ENCODE measurements at regions not wholly inside any gene's neighbourhood (a gene's known extent, or its start where the extent isn't known, plus 50 kb on each side); places are given as distances from the start of the nearest gene placed in this dataset.

DNA sequence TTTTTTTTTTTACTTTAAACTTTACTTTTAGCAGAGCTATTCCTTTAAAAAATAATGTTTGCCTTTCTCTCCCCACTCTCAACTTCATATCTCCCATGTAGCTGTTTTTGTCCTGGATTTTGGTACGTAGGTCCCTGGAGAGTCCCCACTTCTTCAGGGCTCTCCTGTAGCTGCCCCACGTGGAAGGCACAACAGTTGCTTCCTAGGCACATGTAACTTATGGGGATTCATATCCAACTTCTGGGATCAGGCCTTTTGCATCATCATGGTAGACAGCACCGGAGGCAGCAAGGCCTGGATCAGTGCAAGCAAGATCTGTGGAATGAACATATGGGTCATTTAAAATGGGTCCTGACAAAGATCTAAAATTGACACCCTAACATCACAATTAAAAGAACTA, 95.7 kb downstream of the ACAA2 start:
- no peak overlapping the region for H2BK5ac ChIP-seq (ENCODE audit: insufficient read length, low read length)
- TF ChIP-seq, protein P1, sequence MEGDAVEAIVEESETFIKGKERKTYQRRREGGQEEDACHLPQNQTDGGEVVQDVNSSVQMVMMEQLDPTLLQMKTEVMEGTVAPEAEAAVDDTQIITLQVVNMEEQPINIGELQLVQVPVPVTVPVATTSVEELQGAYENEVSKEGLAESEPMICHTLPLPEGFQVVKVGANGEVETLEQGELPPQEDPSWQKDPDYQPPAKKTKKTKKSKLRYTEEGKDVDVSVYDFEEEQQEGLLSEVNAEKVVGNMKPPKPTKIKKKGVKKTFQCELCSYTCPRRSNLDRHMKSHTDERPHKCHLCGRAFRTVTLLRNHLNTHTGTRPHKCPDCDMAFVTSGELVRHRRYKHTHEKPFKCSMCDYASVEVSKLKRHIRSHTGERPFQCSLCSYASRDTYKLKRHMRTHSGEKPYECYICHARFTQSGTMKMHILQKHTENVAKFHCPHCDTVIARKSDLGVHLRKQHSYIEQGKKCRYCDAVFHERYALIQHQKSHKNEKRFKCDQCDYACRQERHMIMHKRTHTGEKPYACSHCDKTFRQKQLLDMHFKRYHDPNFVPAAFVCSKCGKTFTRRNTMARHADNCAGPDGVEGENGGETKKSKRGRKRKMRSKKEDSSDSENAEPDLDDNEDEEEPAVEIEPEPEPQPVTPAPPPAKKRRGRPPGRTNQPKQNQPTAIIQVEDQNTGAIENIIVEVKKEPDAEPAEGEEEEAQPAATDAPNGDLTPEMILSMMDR (conservative IDR thresholded peaks at IDR 0.05), result no peak
- H3K14ac ChIP-seq (ENCODE audit: insufficient read depth, low read length), result no peak overlapping the region
- no peaks in the 10 kb centered on the region; a peak in 1 of 4 replicates for H3K4me1 Mint-ChIP-seq
- H4K20me1 ChIP-seq (ENCODE audit: control insufficient read depth, insufficient read depth, insufficient read length), result no peaks in the 10 kb centered on the region
- no peak overlapping the region for H3K27ac ChIP-seq (ENCODE audit: insufficient read length, low read depth, low read length)
- no peak overlapping the region for H4K91ac ChIP-seq (ENCODE audit: insufficient read length, low read depth, low read length)
- DNase-seq, result no peak
- H3K27me3 Mint-ChIP-seq (ENCODE audit: low read depth), result peaks cover 7% of the 10 kb centered on the region
- H2AFZ ChIP-seq (ENCODE audit: low read length), result no peak overlapping the region
- no peak overlapping the region for H2BK120ac ChIP-seq (ENCODE audit: low read depth, low read length, poor library complexity, severe bottlenecking)
- no peaks in the 10 kb centered on the region for H3K36me3 Mint-ChIP-seq (ENCODE audit: insufficient read depth in 1 of 3, low read depth in 3 of 3)
- H3K9ac ChIP-seq (ENCODE audit: extremely low read depth, insufficient read length, low read length), result no peak overlapping the region
- H3T11ph ChIP-seq (ENCODE audit: low read length), result no peak overlapping the region
- H3K4me1 ChIP-seq (ENCODE audit: insufficient read depth, low read length), result no peaks in the 10 kb centered on the region
- no peaks in the 10 kb centered on the region for H3K79me1 ChIP-seq (ENCODE audit: insufficient read depth, low read depth, low read length, poor library complexity, severe bottlenecking)
- H3K9me3 Mint-ChIP-seq, result no peaks in the 10 kb centered on the region; a peak in 1 of 5 replicates
- no peak overlapping the region for H2BK12ac ChIP-seq (ENCODE audit: insufficient read length, low read depth, low read length)
- no peaks in the 10 kb centered on the region for H3K9me3 ChIP-seq (ENCODE audit: control insufficient read depth, low read depth, low read length)
- no peak overlapping the region for H4K5ac ChIP-seq (ENCODE audit: insufficient read length, low read depth, low read length)
- H3K79me2 ChIP-seq (ENCODE audit: insufficient read depth, low read length), result no peaks in the 10 kb centered on the region
- H3K27ac Mint-ChIP-seq, result no peak overlapping the region
- no peaks in the 10 kb centered on the region for H3K23me2 ChIP-seq (ENCODE audit: insufficient read length, low read depth, low read length, poor library complexity, severe bottlenecking)
- no peak overlapping the region for H3K4ac ChIP-seq (ENCODE audit: low read depth, low read length)
- WGBS (ENCODE audit: extremely low coverage, insufficient read length, low lambda C conversion rate), result no CpG with 5 or more reads among the region's 3 CpGs
- no peak overlapping the region for H3K4me3 Mint-ChIP-seq
- no peaks in the 10 kb centered on the region for H3K27me3 ChIP-seq (ENCODE audit: insufficient read depth, low read length)
- H3K18ac ChIP-seq (ENCODE audit: insufficient read length, low read depth, low read length), result no peak overlapping the region
- no peak overlapping the region for H4K8ac ChIP-seq (replicated peaks; ENCODE audit: insufficient read length, low read depth, low read length)
- H3K56ac ChIP-seq (ENCODE audit: insufficient read length, low read depth, low read length), result no peak overlapping the region
- no peak overlapping the region for H2BK15ac ChIP-seq (ENCODE audit: low read depth, low read length)
- no peak overlapping the region for H3K4me2 ChIP-seq (ENCODE audit: insufficient read depth, insufficient read length, low read length)
- no peak overlapping the region for H3K23ac ChIP-seq (ENCODE audit: insufficient read length, low read depth, low read length)
- H2BK20ac ChIP-seq (ENCODE audit: low read depth, low read length, poor library complexity, severe bottlenecking), result no peak overlapping the region
- H2AK5ac ChIP-seq (ENCODE audit: insufficient read length, low read length), result no peak overlapping the region
